Fibroblast of the aortic adventitia (primary cell): ENCODE measurements at regions not wholly inside any gene's neighbourhood (a gene's known extent, or its start where the extent isn't known, plus 50 kb on each side); places are given as distances from the start of the nearest gene placed in this dataset.

ENCODE experiments used
- DNase-seq: peaks from one replicate; pipeline ENCODE4 v3.0.0-alpha.2; 2010; ENCODE audit warnings: low read depth
- H3K4me3 ChIP-seq: 2 replicates; pipeline ENCODE4 v1.5.1; 2011; ENCODE audit warnings: low read depth, mild to moderate bottlenecking, control low read depth, low read length, moderate library complexity
- TF ChIP-seq, protein P1 (sequence below): IDR thresholded peaks from 2 replicates; pipeline ENCODE4 v1.5.1; 2011; ENCODE audit warnings: mild to moderate bottlenecking, low read length, control low read depth, inconsistent platforms; ENCODE audit not compliant: insufficient read depth

DNA sequence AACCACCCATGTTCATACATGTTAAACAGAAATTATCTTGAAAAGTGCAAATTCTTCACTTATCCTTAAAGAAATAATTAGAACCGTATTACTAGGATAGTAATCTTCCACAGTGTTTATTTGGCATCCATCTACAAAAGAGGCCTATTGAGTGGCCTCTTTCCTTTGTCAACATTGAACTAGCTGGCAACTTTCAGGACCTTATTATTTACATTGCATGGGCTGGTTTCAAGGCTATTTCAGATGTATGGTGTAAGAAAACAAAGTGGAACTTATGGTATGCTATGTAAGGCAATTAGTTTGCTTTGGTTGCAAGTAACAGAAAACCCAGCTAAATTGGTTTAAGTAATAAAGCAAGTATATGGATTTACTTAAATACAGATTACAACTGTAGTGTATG is 324.6 kb downstream of the RBM43 start:
- TF ChIP-seq, protein P1, sequence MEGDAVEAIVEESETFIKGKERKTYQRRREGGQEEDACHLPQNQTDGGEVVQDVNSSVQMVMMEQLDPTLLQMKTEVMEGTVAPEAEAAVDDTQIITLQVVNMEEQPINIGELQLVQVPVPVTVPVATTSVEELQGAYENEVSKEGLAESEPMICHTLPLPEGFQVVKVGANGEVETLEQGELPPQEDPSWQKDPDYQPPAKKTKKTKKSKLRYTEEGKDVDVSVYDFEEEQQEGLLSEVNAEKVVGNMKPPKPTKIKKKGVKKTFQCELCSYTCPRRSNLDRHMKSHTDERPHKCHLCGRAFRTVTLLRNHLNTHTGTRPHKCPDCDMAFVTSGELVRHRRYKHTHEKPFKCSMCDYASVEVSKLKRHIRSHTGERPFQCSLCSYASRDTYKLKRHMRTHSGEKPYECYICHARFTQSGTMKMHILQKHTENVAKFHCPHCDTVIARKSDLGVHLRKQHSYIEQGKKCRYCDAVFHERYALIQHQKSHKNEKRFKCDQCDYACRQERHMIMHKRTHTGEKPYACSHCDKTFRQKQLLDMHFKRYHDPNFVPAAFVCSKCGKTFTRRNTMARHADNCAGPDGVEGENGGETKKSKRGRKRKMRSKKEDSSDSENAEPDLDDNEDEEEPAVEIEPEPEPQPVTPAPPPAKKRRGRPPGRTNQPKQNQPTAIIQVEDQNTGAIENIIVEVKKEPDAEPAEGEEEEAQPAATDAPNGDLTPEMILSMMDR, result no peak
- no peak for DNase-seq

DNA sequence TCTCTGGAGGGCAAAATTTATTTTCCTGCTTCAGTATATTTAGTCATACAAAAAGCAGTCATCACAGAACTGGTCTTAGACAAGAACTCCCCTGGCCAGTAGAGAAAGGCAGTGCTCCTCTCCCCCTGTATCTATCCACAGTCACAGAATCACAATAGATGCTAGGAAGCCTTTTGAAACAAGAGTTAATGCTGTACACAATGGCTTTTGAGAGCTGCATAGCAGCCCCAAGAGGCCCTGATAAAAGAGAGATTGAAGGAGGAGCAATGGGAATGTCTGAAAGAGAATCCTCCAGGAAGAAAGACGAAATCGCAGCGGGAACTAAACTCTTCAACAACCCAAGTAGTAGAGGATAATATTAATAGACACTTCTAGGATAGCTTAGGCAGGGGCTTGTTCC is 330.2 kb downstream of the RBM43 start:
- TF ChIP-seq, protein P1, result no peak
- no peak for DNase-seq
- no peak overlapping the region for H3K4me3 ChIP-seq

More for the DNA sequence above, 324.6 kb downstream of the RBM43 start:
- H3K4me3 ChIP-seq, result no peak overlapping the region

DNA sequence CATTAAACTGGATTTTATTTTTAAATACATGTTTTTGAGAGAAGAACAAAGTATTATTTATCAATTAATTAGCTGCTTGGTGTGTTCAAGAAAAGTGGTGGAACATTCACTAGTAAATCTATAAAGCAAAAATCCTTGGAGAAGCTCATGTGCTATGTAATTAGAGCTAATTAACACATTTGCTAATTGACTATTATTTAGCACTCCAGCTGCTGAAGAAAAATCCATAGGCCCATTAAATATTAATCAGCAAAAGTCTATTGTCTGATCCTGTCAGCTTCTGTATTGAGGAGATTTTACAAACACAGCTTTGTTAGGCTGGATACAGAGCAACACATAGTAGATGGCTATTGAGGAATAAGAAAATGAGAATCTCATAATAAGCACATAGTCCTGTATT is 336.1 kb downstream of the RBM43 start:
- TF ChIP-seq, protein P1, result no peak

DNA sequence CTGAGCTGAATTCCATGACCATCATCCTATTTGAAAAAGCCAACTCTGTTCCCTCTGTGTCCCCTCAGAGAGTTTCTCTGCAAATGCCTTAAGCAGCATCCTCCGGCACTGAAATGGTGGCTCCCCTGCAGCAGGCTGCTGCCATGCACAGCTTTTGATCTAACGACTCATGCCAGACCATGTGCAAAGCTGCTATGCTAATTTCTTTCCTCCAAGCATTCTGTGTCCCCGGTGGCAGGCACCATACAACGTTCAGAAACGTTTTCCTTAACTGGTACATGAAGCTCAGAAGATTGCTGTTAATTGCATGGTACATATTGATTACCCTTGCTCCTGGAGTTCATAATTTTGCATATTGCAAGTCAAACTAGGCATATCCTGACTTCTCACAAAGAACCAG is 336.8 kb downstream of the RBM43 start:
- no peak for DNase-seq
- TF ChIP-seq, protein P1, result no peak

More for the DNA sequence above, 336.1 kb downstream of the RBM43 start:
- no peak for DNase-seq
- H3K4me3 ChIP-seq, result no peak overlapping the region

DNA sequence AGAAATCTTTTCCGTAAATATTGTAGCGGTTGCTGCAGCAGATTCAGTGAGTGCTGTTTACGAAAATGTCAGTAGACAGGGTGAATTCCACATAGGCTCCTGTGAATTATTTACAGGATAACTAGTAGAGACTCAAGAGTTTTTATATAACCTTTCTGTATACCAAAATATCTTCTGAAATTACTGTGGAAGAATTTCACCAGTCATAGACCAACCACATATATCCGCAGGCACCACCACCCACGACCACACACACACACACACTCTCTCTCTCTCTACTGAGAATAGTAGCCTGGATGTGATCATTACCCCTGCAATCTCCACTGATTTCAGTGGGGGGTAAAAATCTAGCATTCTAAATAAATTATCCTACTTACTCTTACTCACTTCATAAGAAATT is 341.8 kb downstream of the RBM43 start:
- no peak overlapping the region for H3K4me3 ChIP-seq
- DNase-seq, result no peak
- TF ChIP-seq, protein P1, result no peak

More for the DNA sequence above, 336.8 kb downstream of the RBM43 start:
- H3K4me3 ChIP-seq, result no peak overlapping the region

DNA sequence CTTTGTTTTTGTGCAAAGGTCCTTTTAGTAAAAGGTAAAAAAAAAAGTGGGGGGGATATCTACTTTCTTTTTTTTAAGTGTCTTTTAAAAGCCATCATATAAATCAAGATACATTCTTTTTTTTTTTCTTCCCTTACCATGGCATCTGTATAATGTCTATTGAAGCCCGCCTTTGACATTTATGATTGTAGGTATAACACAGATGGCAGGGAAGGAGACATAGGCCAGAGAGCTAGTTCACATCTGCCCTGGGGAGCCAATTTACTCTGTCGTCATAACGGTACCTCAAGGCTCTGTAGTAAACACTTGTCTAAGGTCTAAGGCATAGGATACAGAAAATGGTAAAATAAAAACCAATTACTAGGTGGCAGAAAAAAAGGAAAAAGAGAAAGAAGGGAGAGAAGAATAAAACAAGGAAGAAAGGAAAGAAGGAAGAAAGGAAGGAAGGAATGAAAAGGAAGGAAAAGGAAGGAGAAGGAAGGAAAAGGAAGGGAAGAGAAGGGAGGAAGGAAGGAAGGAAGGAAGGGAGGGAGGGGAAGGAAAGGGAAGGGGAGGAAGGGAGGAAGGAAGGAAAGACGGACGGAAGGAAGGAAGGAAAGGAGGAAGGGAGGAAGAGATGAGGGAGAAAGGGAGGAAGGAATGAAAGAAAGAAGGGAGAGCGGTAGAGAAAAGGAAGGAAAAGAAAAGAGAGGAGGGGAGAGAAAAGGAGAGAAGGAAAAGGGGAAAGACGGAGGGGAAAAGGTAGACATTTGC is 343.5 kb downstream of the RBM43 start:
- no peak for DNase-seq
- TF ChIP-seq, protein P1, result no peak
- H3K4me3 ChIP-seq, result no peak overlapping the region
